Brain microvascular endothelial cell (primary cell): ENCODE measurements at regions not wholly inside any gene's neighbourhood (a gene's known extent, or its start where the extent isn't known, plus 50 kb on each side); places are given as distances from the start of the nearest gene placed in this dataset.

Experiments
- DNase-seq: peaks from one replicate; pipeline ENCODE4 v3.0.0-alpha.2; 2020
- H3K27ac ChIP-seq: fragments of 250-450 bp; sonication (Bioruptor Pico); 2 replicates; pipeline ENCODE4 v1.5.1; 2020; ENCODE audit warnings: mild to moderate bottlenecking, moderate library complexity
- H3K27me3 ChIP-seq: fragments of 250-450 bp; sonication (Bioruptor Pico); replicated peaks from 2 replicates; pipeline ENCODE4 v1.5.1; 2020; ENCODE audit warnings: mild to moderate bottlenecking
- H3K36me3 ChIP-seq: fragments of 250-450 bp; sonication (Bioruptor Pico); replicated peaks from 2 replicates; pipeline ENCODE4 v1.5.1; 2020; ENCODE audit warnings: mild to moderate bottlenecking
- H3K4me3 ChIP-seq: 2 replicates; pipeline ENCODE4 v1.5.1; 2011; ENCODE audit warnings: low read depth, mild to moderate bottlenecking, control low read depth, low read length, moderate library complexity
- CTCF ChIP-seq: IDR thresholded peaks from 2 replicates; pipeline ENCODE4 v1.5.1; 2011; ENCODE audit warnings: low read depth, mild to moderate bottlenecking, moderate library complexity, low read length, control low read depth, inconsistent platforms; ENCODE audit errors: missing control alignments
- in situ Hi-C: cut with HindIII; loops from 2 replicates; pipeline ENCODE4 v1.10.0; 2017; ENCODE audit warnings: low sequenced_read_pairs, low pct_ligation_motif_present

- Histone ChIP-seq H3K36me3 (no peaks in the 10 kb centered on the region), H3K4me3 (no peak overlapping the region), H3K27ac (no peak overlapping the region), H3K27me3 (no peaks in the 10 kb centered on the region)
- no peak for DNase-seq
- in situ Hi-C loops = no loop called here
- TF ChIP-seq CTCF = no peak
Observed at GRCh38 chr1:38454236-38454635, 405.3 kb downstream of the RRAGC start.

- in situ Hi-C loops = no loop called here
- no peak overlapping the region for H3K4me3 ChIP-seq
- no peaks in the 10 kb centered on the region for H3K36me3 ChIP-seq
- TF ChIP-seq CTCF = no peak
- no peak for DNase-seq
- no peak overlapping the region for H3K27ac ChIP-seq
- no peaks in the 10 kb centered on the region for H3K27me3 ChIP-seq
Observed at GRCh38 chr1:38452246-38452645, 405.7 kb upstream of the POU3F1 start.

- in situ Hi-C loops = no loop called here
- no peak for TF ChIP-seq CTCF
- Histone ChIP-seq H3K27ac (no peak overlapping the region), H3K4me3 (no peak overlapping the region), H3K36me3 (no peaks in the 10 kb centered on the region), H3K27me3 (no peaks in the 10 kb centered on the region)
- peak; percentile 72 for DNase-seq
Observed at GRCh38 chr1:38451541-38451993, 405.0 kb upstream of the POU3F1 start.

- Histone ChIP-seq H3K27me3 (no peaks in the 10 kb centered on the region), H3K27ac (no peak overlapping the region), H3K36me3 (no peaks in the 10 kb centered on the region), H3K4me3 (no peak overlapping the region)
- no peak for TF ChIP-seq CTCF
- DNase-seq = no peak
- in situ Hi-C loops = no loop called here
Observed at GRCh38 chr1:38448893-38449292, 402.3 kb upstream of the POU3F1 start.

GRCh38 chr1:38446936-38447335 is 400.3 kb upstream of the POU3F1 start:
- no peak for DNase-seq
- TF ChIP-seq CTCF = no peak
- H3K4me3 ChIP-seq = no peak overlapping the region
- in situ Hi-C loops = no loop called here
- H3K36me3 ChIP-seq = no peaks in the 10 kb centered on the region
- no peak overlapping the region for H3K27ac ChIP-seq
- no peaks in the 10 kb centered on the region for H3K27me3 ChIP-seq

GRCh38 chr1:38444770-38445442 is 398.3 kb upstream of the POU3F1 start:
- no peak overlapping the region for H3K27ac ChIP-seq
- no peaks in the 10 kb centered on the region for H3K36me3 ChIP-seq
- no peak overlapping the region for H3K4me3 ChIP-seq
- no peak for DNase-seq
- in situ Hi-C loops = no loop called here
- no peak for TF ChIP-seq CTCF
- no peaks in the 10 kb centered on the region for H3K27me3 ChIP-seq
